HG02938 (cell line): ENCODE measurements at regions not wholly inside any gene's neighbourhood (a gene's known extent, or its start where the extent isn't known, plus 50 kb on each side); places are given as distances from the start of the nearest gene placed in this dataset.

Experiments used
- ATAC-seq: cut with Tn5 transposase; IDR thresholded peaks from one replicate; pipeline ENCODE4 v1.9.1; 2021; ENCODE audit warnings: mild to moderate bottlenecking, moderate library complexity; ENCODE audit not compliant: unreplicated experiment

- ATAC-seq = no peak
Measured at GRCh38 chr1:71193153-71193552, 112.3 kb upstream of the ZRANB2 start.

- no peak for ATAC-seq
Measured at GRCh38 chr1:71191520-71191919, 110.7 kb upstream of the ZRANB2 start.

- ATAC-seq = no peak
Measured at GRCh38 chr1:71190843-71191242, 110.0 kb upstream of the ZRANB2 start.

- ATAC-seq = no peak
Measured at GRCh38 chr1:71184410-71184809, 103.6 kb upstream of the ZRANB2 start.

GRCh38 chr1:71179997-71180396 lies 99.2 kb upstream of the ZRANB2 start:
- no peak for ATAC-seq

GRCh38 chr1:71170925-71171324 lies 90.1 kb upstream of the ZRANB2 start:
- no peak for ATAC-seq

GRCh38 chr1:71167505-71167904 lies 86.7 kb upstream of the ZRANB2 start:
- ATAC-seq = no peak

- ATAC-seq = no peak
Measured at GRCh38 chr1:71166178-71167173, 85.6 kb upstream of the ZRANB2 start.

- no peak for ATAC-seq
Measured at GRCh38 chr1:71157715-71158114, 76.9 kb upstream of the ZRANB2 start.

GRCh38 chr1:71157151-71157550 lies 76.3 kb upstream of the ZRANB2 start:
- no peak for ATAC-seq

GRCh38 chr1:71156590-71156989 lies 75.8 kb upstream of the ZRANB2 start:
- ATAC-seq = no peak

- no peak for ATAC-seq
Measured at GRCh38 chr1:71154429-71154828, 73.6 kb upstream of the ZRANB2 start.

- ATAC-seq = no peak
Measured at GRCh38 chr1:71153826-71154225, 73.0 kb upstream of the ZRANB2 start.

- no peak for ATAC-seq
Measured at GRCh38 chr1:71147637-71148360, 67.0 kb upstream of the ZRANB2 start.

- no peak for ATAC-seq
Measured at GRCh38 chr1:71135571-71135970, 54.7 kb upstream of the ZRANB2 start.
